HG03521 (cell line): ENCODE measurements at regions not wholly inside any gene's neighbourhood (a gene's known extent, or its start where the extent isn't known, plus 50 kb on each side); places are given as distances from the start of the nearest gene placed in this dataset.
A peak's percentile ranks its signal among the peaks of the same experiment; 100 is the strongest.
"Not testable (repeated sequence)": the region's sequence is repeated elsewhere in the genome, so short reads cannot be mapped to it uniquely, and the experiment has no call there.

Experiments
- ATAC-seq: cut with Tn5 transposase; IDR thresholded peaks from one replicate; pipeline ENCODE4 v1.9.1; 2021; ENCODE audit warnings: mild to moderate bottlenecking, moderate library complexity; ENCODE audit not compliant: unreplicated experiment

GRCh38 chr9:75197561-75197960 lies 109.2 kb downstream of the OSTF1 start:
- ATAC-seq = no peak

DNA sequence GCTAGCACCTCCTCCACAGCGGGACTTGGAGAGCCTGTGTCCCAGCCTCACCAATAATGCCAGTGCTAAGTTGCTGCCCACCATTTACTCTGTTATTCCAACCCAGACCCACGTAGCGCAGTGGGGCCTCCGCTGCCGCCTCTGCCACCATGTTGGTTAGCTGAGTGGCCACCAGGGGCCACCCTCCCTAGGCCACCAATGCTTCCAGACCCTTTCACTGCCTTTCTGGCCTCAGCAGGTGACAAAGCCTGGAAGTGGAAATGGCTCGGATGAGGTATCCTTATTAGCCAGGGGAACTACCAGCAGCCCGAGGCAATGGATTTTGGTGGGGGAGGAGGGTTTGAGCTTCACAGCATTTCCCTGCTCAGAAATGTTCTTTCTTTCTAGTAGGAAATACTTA lies 110.1 kb downstream of the OSTF1 start:
- no peak for ATAC-seq

GRCh38 chr9:75200892-75201470 lies 112.7 kb downstream of the OSTF1 start:
- no peak for ATAC-seq

DNA sequence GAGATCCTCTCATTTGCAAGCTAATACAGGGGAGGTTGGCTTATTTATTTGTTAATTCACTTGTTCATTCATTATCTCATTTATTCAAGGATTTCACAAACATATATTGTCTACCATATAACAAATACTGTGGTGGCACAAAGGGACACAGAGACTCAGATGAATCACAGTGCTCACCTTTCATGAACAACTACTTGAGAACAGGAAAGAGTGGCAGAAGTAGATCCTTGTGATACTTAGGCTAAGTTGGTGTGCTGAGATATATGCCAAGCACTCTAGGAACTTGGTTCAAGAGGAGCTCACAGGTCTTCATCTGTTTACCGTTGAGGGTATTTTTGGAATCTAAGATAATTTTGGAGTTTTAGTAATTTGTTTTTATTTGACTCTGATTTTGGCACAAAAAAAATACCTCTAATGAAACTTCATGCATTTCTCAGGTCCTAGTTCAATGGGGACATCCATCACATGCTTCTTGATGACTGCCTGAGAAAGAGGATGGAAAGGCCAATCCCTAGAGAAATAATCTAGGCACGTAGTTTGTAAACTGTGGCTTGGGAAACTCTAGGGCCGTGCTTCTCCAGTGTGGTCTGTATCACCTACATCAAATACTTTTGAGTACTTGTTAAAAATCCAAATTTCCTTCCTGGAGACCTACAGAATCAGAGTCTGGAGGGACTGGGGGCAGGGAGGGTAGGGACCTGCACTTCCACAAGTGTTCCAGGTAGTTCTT lies 113.3 kb downstream of the OSTF1 start:
- no peak for ATAC-seq

GRCh38 chr9:75207997-75208396 lies 119.7 kb downstream of the OSTF1 start:
- ATAC-seq = not testable (repeated sequence)

- ATAC-seq = no peak
Measured at GRCh38 chr9:75210215-75210614, 121.9 kb downstream of the OSTF1 start.

- ATAC-seq = no peak
Measured at GRCh38 chr9:75213765-75214164, 125.5 kb downstream of the OSTF1 start.

GRCh38 chr9:75226403-75227139 lies 138.3 kb downstream of the OSTF1 start:
- ATAC-seq = no peak

DNA sequence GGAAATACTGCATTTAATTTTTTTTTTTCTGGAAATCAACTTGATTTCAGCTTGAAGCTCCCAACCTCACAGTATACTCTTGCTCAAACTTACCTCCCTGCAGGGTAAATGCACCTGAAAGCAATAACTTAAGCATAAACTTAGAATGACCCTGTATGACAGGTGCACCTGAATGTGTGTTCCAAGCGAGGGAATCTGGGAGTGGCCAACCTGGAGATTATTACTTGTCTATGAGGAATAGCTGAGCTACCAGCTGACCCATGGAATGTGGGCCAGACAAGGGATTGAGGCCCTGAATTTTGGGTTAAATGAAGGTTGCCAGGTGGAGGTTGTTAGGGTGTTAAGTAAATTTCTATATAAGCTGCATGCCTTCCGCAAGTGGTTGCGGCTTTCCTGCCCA lies 140.6 kb downstream of the OSTF1 start:
- no peak for ATAC-seq

- no peak for ATAC-seq
Measured at GRCh38 chr9:75229605-75230332, 141.5 kb downstream of the OSTF1 start.

GRCh38 chr9:75230469-75230868 lies 142.2 kb downstream of the OSTF1 start:
- ATAC-seq = no peak

DNA sequence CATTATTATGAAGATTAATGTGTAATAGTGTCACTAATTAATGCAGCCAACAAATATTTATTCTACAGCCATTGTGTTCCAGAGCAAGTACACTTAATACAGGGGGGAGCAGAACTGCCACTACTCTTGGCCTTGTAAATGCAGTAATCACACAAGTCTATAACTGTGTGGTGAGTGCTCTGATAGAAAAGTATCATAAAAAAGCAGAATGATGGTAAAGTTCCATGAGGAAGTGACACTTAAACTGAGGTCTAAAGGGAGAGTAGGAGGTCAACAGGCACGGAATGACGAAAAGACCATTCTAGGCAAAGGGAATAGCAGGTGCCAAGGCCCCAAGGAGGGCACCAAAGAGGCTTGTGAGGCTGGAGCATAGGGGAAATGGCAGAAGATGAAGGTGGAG lies 142.9 kb downstream of the OSTF1 start:
- no peak for ATAC-seq

GRCh38 chr9:75233011-75233410 lies 144.7 kb downstream of the OSTF1 start:
- no peak for ATAC-seq

DNA sequence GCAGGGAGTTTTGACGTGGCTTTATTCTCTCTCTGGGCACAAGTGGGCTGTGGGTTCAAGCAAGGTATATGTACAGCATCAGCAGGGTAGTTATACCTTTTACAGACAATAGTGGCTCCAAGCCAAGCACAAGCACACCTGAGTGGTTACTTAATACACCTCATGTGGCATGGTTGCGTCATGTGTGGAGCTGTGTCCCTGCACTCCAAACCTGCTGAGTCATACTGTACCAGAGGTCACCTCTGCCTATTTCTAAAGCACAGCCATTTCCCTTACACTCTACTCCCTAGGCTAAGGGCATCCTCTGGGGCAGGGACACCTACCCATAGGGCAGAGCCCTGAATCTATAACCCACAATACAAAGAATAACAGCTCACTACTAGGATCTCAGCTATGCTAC lies 147.3 kb downstream of the OSTF1 start:
- no peak for ATAC-seq

- ATAC-seq = peak; percentile 78
Measured at GRCh38 chr9:75238311-75238976, 150.1 kb downstream of the OSTF1 start.

GRCh38 chr9:75239176-75239575 lies 150.9 kb downstream of the OSTF1 start:
- no peak for ATAC-seq

DNA sequence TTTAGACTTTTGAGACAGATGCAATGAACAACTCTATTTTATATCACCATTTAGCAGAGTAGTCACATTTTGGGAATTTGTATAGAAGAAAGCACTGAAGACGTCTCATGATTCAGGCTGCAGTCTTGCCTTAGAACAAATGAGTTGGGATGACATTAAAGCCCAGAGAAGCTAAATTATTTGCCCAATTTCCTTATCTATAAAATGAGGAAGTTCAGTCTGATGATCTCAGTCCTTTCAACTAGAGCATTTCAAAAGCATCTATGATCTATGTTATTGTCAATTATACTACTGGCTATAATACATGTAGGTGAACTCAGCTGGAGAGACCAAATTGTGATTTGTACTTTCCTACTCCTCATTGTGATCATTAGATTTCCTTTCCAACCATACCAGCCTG lies 154.1 kb downstream of the OSTF1 start:
- ATAC-seq = no peak

DNA sequence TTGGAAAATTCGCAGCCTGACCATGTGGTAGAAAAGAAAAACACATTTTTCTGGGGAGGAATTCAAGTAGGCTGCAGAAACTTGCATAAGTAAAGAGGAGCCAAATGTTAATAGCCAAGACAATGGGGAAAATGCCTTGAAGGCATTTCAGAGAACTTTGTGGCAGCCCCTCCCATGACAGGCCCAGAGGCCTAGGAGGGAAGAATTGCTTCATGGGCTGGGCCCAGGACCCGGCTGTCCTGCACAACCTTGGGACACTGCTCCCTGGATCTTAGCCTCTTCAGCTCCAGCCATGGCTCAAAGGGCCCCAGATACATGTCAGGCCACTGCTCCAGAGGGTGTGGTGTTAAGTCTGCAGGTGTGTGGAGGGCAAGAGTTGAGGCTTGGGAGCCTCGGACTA lies 158.6 kb downstream of the OSTF1 start:
- ATAC-seq = no peak

GRCh38 chr9:75265525-75265972 lies 177.2 kb downstream of the OSTF1 start:
- peak; percentile 81 for ATAC-seq

DNA sequence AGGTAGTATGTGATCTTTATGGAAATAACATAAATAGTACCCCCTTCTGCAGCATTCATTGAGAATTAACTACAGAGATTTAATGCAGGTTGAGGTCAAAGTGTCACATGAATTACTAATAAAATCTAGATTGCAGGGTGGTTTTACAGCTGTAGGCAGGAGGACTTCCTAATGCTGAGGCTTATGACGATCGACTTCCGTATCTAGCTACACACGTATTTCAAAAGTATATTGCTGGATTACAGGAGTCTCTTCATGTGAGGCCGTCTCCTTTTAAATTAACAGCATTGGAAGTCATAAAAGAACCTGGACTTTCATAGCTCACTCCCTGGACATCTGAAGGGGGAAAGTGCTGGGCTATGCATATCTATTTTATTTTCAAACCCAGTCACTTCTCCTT lies 180.9 kb downstream of the OSTF1 start:
- no peak for ATAC-seq

DNA sequence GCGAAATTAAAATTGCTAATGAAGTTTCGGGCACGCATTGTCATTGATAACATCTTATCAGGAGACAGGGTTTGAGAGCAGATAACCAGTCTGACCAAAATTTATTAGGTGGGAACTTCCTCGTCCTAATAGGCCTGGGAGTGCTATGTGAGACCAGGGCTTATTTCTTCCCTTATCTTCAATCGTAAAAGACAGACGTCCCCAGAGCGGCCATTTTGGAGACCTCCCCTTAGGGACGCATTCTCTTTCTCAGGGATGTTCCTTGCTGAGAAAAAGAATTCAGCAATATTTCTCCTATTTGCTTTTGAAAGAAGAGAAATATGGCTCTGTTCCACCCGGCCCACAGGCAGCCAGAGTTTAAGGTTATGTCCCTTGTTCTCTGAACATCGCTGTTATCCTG lies 184.7 kb downstream of the OSTF1 start:
- ATAC-seq = not testable (repeated sequence)
